Endothelial cell of umbilical vein (primary cell): ENCODE measurements at regions not wholly inside any gene's neighbourhood (a gene's known extent, or its start where the extent isn't known, plus 50 kb on each side); places are given as distances from the start of the nearest gene placed in this dataset.

Source experiments
- BruUV-seq: library from RNA; stranded (reverse); fragments of 400-500 nt; replicated peaks from 2 replicates; lab custom pipeline; 2021; lab: Mats Ljungman, UMichigan
- CTCF ChIA-PET: fragments of 300-600, 350-600 bp; sonication (Branson Sonifier 250); formaldehyde crosslinking; loops from one replicate; lab custom pipeline; 2021; ENCODE audit warnings: antibody characterized with exemption, inconsistent platforms; lab: Charles Lee
- POLR2A ChIA-PET: fragments of 300-600, 350-600 bp; sonication (Branson Sonifier 250); formaldehyde crosslinking; loops from one replicate; lab custom pipeline; 2021; ENCODE audit warnings: antibody characterized with exemption, inconsistent platforms; lab: Charles Lee
- DNase-seq: peaks from one replicate; pipeline ENCODE4 v3.0.0-alpha.2; 2011; ENCODE audit warnings: low read depth, low spot score
- FAIRE-seq: peaks from 2 replicates; lab custom pipeline; 2011; peaks lifted over from hg19 to GRCh38; lab: Jason Lieb, UNC
- H2AFZ ChIP-seq: 2 replicates; pipeline ENCODE4 v1.6.0; 2012; ENCODE audit warnings: low read depth, low read length, control low read depth, inconsistent platforms
- H3K27ac ChIP-seq: 2 replicates; pipeline ENCODE4 v1.5.1; 2011; ENCODE audit warnings: low read depth, mild to moderate bottlenecking, control low read depth, low read length, moderate library complexity; ENCODE audit not compliant: insufficient read depth
- H3K27me3 ChIP-seq, 2 experiments: 2 replicates each; pipeline versions ENCODE4 v1.6.0 to v1.6.1; 2011; ENCODE audit warnings: low read length in 2 of 2, mixed read lengths in 1 of 2; ENCODE audit not compliant: control insufficient read depth in 2 of 2, insufficient read depth in 2 of 2
- H3K36me3 ChIP-seq, 2 experiments: 2 replicates in 1 of 2; 3 replicates in 1 of 2; pipeline ENCODE4 v1.5.1; 2011; ENCODE audit warnings: low read length in 2 of 2, mild to moderate bottlenecking in 1 of 2, moderate library complexity in 1 of 2; ENCODE audit not compliant: control insufficient read depth in 2 of 2, insufficient read depth in 2 of 2; ENCODE audit errors: extremely low read depth in 1 of 2
- H3K4me1 ChIP-seq: 3 replicates; pipeline ENCODE4 v1.5.1; 2011; ENCODE audit warnings: mild to moderate bottlenecking, low read length; ENCODE audit not compliant: control insufficient read depth, insufficient read depth; ENCODE audit errors: extremely low read depth
- H3K4me2 ChIP-seq: 2 replicates; pipeline ENCODE4 v1.6.1; 2011; ENCODE audit warnings: low read length, control low read depth, mixed read lengths; ENCODE audit not compliant: insufficient read depth
- H3K4me3 ChIP-seq, 3 experiments: fragments of 200-600 bp in 1 of 3; sonication (generic), shearing (Covaris generic) in 1 of 3; replicated peaks in 1 of 3; 2 replicates each; pipeline ENCODE4 v1.5.1; 2011 to 2016; ENCODE audit warnings: control low read depth in 3 of 3, low read length in 3 of 3, mild to moderate bottlenecking in 2 of 3, inconsistent platforms in 1 of 3, low read depth in 1 of 3, moderate library complexity in 1 of 3; ENCODE audit not compliant: insufficient read depth in 1 of 3
- H3K79me2 ChIP-seq: 2 replicates; pipeline ENCODE4 v1.6.0; 2012; ENCODE audit warnings: low read length, inconsistent platforms; ENCODE audit not compliant: control insufficient read depth, insufficient read depth
- H3K9ac ChIP-seq: replicated peaks from 2 replicates; pipeline ENCODE3; 2011; ENCODE audit warnings: low read length, control low read depth; ENCODE audit not compliant: insufficient read depth; ENCODE audit errors: extremely low read depth
- H3K9me1 ChIP-seq: replicated peaks from 3 replicates; pipeline ENCODE4 v1.6.0; 2011; ENCODE audit warnings: mild to moderate bottlenecking, low read length; ENCODE audit not compliant: control insufficient read depth, insufficient read depth; ENCODE audit errors: extremely low read depth
- H3K9me3 ChIP-seq: replicated peaks from 2 replicates; pipeline ENCODE4 v1.5.1; 2012; ENCODE audit warnings: low read length, inconsistent platforms; ENCODE audit not compliant: control insufficient read depth, insufficient read depth
- H4K20me1 ChIP-seq: replicated peaks from 2 replicates; pipeline ENCODE3; 2011; ENCODE audit warnings: mild to moderate bottlenecking, low read length; ENCODE audit not compliant: control insufficient read depth, insufficient read depth; ENCODE audit errors: extremely low read depth
- CTCF ChIP-seq, 2 donors: IDR thresholded peaks; 1 replicate in 1 of 2; 2 replicates in 1 of 2; pipeline ENCODE4 v1.5.1; 2011; ENCODE audit warnings: low read length in 2 of 2, mild to moderate bottlenecking in 2 of 2, moderate library complexity in 2 of 2, control low read depth in 1 of 2, inconsistent platforms in 1 of 2, low read depth in 1 of 2; ENCODE audit not compliant: insufficient read depth in 1 of 2; ENCODE audit errors: extremely low read depth in 1 of 2
- EZH2 ChIP-seq: IDR thresholded peaks from 2 replicates; pipeline ENCODE4 v1.6.1; 2012; ENCODE audit warnings: borderline replicate concordance, low read depth, mild to moderate bottlenecking, moderate library complexity, low read length, inconsistent platforms; ENCODE audit not compliant: severe bottlenecking
- FOS ChIP-seq: IDR thresholded peaks from 2 replicates; pipeline ENCODE4 v1.6.1; 2011; ENCODE audit warnings: mild to moderate bottlenecking, low read length, moderate library complexity, borderline replicate concordance; ENCODE audit not compliant: insufficient read depth
- GATA2 ChIP-seq: IDR thresholded peaks from 2 replicates; pipeline ENCODE4 v1.7.0; 2011; ENCODE audit warnings: low read depth, mild to moderate bottlenecking, moderate library complexity, mixed read lengths, low read length; ENCODE audit not compliant: insufficient read length, insufficient read depth
- JUN ChIP-seq: IDR thresholded peaks from 2 replicates; pipeline ENCODE4 v1.6.1; 2011; ENCODE audit warnings: borderline replicate concordance, low read depth; ENCODE audit not compliant: insufficient read length, insufficient read depth
- MYC ChIP-seq: IDR thresholded peaks from one replicate; pipeline ENCODE4 v1.6.1; 2011; ENCODE audit warnings: mild to moderate bottlenecking, low read depth, low read length
- POLR2A ChIP-seq: IDR thresholded peaks from 2 replicates; pipeline ENCODE4 v1.6.1; 2012; ENCODE audit warnings: low read depth, mild to moderate bottlenecking, control low read depth, low read length
- POLR2AphosphoS5 ChIP-seq: IDR thresholded peaks from 2 replicates; pipeline ENCODE4 v1.6.1; 2012; ENCODE audit warnings: low read depth, mild to moderate bottlenecking, control low read depth, low read length, moderate library complexity; ENCODE audit not compliant: insufficient read depth
- dilution Hi-C: fragments of 300-500 bp; cut with MboI; formaldehyde crosslinking; loops from one replicate; pipeline ENCODE4 v1.15.0; 2019; ENCODE audit warnings: low sequenced_read_pairs; ENCODE audit not compliant: extremely low pct_ligation_motif_present
- intact Hi-C: fragments of 100-400 bp; cut with micrococcal nuclease; formaldehyde crosslinking; loops from one replicate; pipeline ENCODE4 v1.10.0; 2022
- TF ChIP-seq, protein P1 (sequence below): IDR thresholded peaks from 2 replicates; pipeline ENCODE4 v1.6.1; 2011; ENCODE audit not compliant: insufficient read depth, insufficient read length

GRCh38 chr10:26950934-26951333 lies 90.2 kb upstream of the ABI1 start:
- no peak for FAIRE-seq
- dilution Hi-C loops (no loop called here), intact Hi-C loops (no loop called here)
- Histone ChIP-seq H3K79me2 (no peaks in the 10 kb centered on the region), H3K4me3 (no peak overlapping the region), H3K9me3 (no peaks in the 10 kb centered on the region), H3K36me3 (no peaks in the 10 kb centered on the region), H3K4me1 (no peaks in the 10 kb centered on the region), H3K27ac (no peak overlapping the region), H3K4me2 (no peak overlapping the region), H3K9me1 (no peaks in the 10 kb centered on the region), H2AFZ (no peak overlapping the region), H3K27me3 (no peaks in the 10 kb centered on the region), H3K9ac (no peak overlapping the region), H4K20me1 (no peaks in the 10 kb centered on the region)
- no peak for TF ChIP-seq JUN
- DNase-seq: no peak
- ChIA-PET POLR2A (no interaction called here), CTCF (no interaction called here)
- BruUV-seq: no TSS peak

GRCh38 chr10:26946102-26946811 lies 85.5 kb upstream of the ABI1 start:
- Histone ChIP-seq H3K9me1 (no peaks in the 10 kb centered on the region), H3K27ac (no peak overlapping the region), H3K4me1 (no peaks in the 10 kb centered on the region), H3K4me2 (no peak overlapping the region), H3K9ac (no peak overlapping the region), H3K4me3 (no peak overlapping the region), H2AFZ (peak overlapping the region; percentile 66), H4K20me1 (no peaks in the 10 kb centered on the region), H3K9me3 (no peaks in the 10 kb centered on the region), H3K79me2 (no peaks in the 10 kb centered on the region), H3K27me3 (peaks cover 0 to 3% of the 10 kb centered on the region in 2 experiments), H3K36me3 (no peaks in the 10 kb centered on the region)
- ChIA-PET CTCF (no interaction called here), POLR2A (no interaction called here)
- intact Hi-C loops (no loop called here), dilution Hi-C loops (no loop called here)
- DNase-seq (no peak), FAIRE-seq (no peak)
- TF ChIP-seq CTCF (IDR thresholded peaks at IDR 0.05; ENCODE audit: extremely low read depth in 1 of 2, insufficient read depth in 1 of 2, low read depth in 1 of 2, low read length in 2 of 2) (no peak), GATA2 (no peak), FOS (no peak), MYC (no peak), POLR2AphosphoS5 (no peak), JUN (no peak), POLR2A (no peak), EZH2 (no peak)
- TF ChIP-seq, protein P1, sequence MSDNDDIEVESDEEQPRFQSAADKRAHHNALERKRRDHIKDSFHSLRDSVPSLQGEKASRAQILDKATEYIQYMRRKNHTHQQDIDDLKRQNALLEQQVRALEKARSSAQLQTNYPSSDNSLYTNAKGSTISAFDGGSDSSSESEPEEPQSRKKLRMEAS: no peak
- BruUV-seq: no TSS peak
